ENCODE measurements at regions not wholly inside any gene's neighbourhood (a gene's known extent, or its start where the extent isn't known, plus 50 kb on each side); places are given as distances from the start of the nearest gene placed in this dataset.

DNA sequence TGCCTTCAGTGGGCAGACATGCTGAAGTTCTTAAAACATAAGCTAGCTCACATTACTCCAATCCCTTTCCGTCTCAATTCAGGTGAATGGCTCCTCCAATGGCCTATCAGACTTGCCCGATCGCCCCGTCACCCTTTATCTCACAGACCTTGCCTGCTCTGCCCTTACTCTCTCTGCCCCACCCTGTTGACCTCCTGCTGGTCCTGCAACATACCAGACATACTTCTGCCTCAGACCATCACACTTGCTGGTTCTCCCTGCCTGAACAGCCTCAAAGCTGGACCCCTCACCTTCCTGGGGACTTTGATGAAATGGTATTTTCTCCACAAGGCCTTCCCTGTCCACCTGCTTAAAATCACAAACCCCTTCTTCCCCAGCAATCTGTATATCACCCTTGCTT, 340.1 kb upstream of the NR3C2 start:
- TF ChIP-seq, protein P1, sequence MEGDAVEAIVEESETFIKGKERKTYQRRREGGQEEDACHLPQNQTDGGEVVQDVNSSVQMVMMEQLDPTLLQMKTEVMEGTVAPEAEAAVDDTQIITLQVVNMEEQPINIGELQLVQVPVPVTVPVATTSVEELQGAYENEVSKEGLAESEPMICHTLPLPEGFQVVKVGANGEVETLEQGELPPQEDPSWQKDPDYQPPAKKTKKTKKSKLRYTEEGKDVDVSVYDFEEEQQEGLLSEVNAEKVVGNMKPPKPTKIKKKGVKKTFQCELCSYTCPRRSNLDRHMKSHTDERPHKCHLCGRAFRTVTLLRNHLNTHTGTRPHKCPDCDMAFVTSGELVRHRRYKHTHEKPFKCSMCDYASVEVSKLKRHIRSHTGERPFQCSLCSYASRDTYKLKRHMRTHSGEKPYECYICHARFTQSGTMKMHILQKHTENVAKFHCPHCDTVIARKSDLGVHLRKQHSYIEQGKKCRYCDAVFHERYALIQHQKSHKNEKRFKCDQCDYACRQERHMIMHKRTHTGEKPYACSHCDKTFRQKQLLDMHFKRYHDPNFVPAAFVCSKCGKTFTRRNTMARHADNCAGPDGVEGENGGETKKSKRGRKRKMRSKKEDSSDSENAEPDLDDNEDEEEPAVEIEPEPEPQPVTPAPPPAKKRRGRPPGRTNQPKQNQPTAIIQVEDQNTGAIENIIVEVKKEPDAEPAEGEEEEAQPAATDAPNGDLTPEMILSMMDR (optimal IDR thresholded peaks at IDR 0.05 in 1 of 3, IDR thresholded peaks at IDR 0.05 in 1 of 3, conservative IDR thresholded peaks at IDR 0.05 in 1 of 3; ENCODE audit: extremely low read depth in 1 of 3, insufficient read depth in 2 of 3, low read length in 3 of 3): no peak
- TF ChIP-seq EZH2 (IDR thresholded peaks at IDR 0.05; ENCODE audit: low read length): no peak
